Endodermal cell (in vitro differentiated cells): ENCODE measurements at regions not wholly inside any gene's neighbourhood (a gene's known extent, or its start where the extent isn't known, plus 50 kb on each side); places are given as distances from the start of the nearest gene placed in this dataset.

ENCODE experiments used
- DNase-seq: peaks from one replicate; pipeline ENCODE4 v3.0.0-alpha.2; 2017
- H3K27ac ChIP-seq: 2 replicates; pipeline ENCODE4 v1.5.1; 2013; ENCODE audit warnings: mild to moderate bottlenecking, low read depth, low read length, moderate library complexity
- H3K27me3 ChIP-seq: 2 replicates; pipeline ENCODE4 v1.6.1; 2013; ENCODE audit warnings: mild to moderate bottlenecking, low read length, moderate library complexity; ENCODE audit not compliant: insufficient read depth, control insufficient read depth, poor library complexity, severe bottlenecking
- H3K36me3 ChIP-seq: 2 replicates; pipeline ENCODE4 v1.7.0; 2013; ENCODE audit warnings: mild to moderate bottlenecking, low read length, moderate library complexity; ENCODE audit not compliant: control insufficient read depth, insufficient read depth
- H3K4me1 ChIP-seq: one replicate; pipeline ENCODE4 v1.7.0; 2013; ENCODE audit warnings: low read length; ENCODE audit not compliant: control insufficient read depth, insufficient read depth
- H3K4me3 ChIP-seq: 2 replicates; pipeline ENCODE4 v1.5.1; 2013; ENCODE audit warnings: mild to moderate bottlenecking, low read length, moderate library complexity
- H3K9ac ChIP-seq: 2 replicates; pipeline ENCODE4 v1.6.1; 2013; ENCODE audit warnings: mild to moderate bottlenecking, low read length, moderate library complexity; ENCODE audit not compliant: poor library complexity, severe bottlenecking; ENCODE audit errors: extremely low read depth
- H3K9me3 ChIP-seq: 2 replicates; pipeline ENCODE4 v1.6.1; 2013; ENCODE audit warnings: mild to moderate bottlenecking, low read length, moderate library complexity; ENCODE audit not compliant: control insufficient read depth
- H3K27ac Mint-ChIP-seq: 2 replicates; pipeline ENCODE4 v1.8.0; 2020; ENCODE audit warnings: mixed read lengths
- H3K27me3 Mint-ChIP-seq: 2 replicates; pipeline ENCODE4 v1.8.0; 2021; ENCODE audit warnings: mild to moderate bottlenecking, mixed read lengths; ENCODE audit not compliant: insufficient read depth
- H3K36me3 Mint-ChIP-seq: 2 replicates; pipeline ENCODE4 v1.8.0; 2020; ENCODE audit warnings: low read depth, mixed read lengths
- H3K4me1 Mint-ChIP-seq: 2 replicates; pipeline ENCODE4 v1.8.0; 2020; ENCODE audit warnings: mixed read lengths
- H3K4me3 Mint-ChIP-seq: 2 replicates; pipeline ENCODE4 v1.8.0; 2020; ENCODE audit warnings: mild to moderate bottlenecking, moderate library complexity, mixed read lengths
- H3K9me3 Mint-ChIP-seq: 2 replicates; pipeline ENCODE4 v1.8.0; 2020; ENCODE audit warnings: mild to moderate bottlenecking, mixed read lengths
- WGBS, 2 experiments: methylation state at CpG; one replicate each; pipeline versions ENCODE4 v1.1.5 to v1.1.7; 2013; ENCODE audit warnings: missing lambda C conversion rate in 2 of 2, mixed read lengths in 1 of 2; ENCODE audit not compliant: insufficient coverage in 1 of 2, insufficient read length in 1 of 2; 5-methylcytosine and 5-hydroxymethylcytosine counted together
- TF ChIP-seq, protein P1 (sequence below): fragments of 200-600 bp; sonication (generic); conservative IDR thresholded peaks from 2 replicates; pipeline ENCODE4 v1.5.0; 2021; ENCODE audit warnings: antibody characterized with exemption, mild to moderate bottlenecking

DNA sequence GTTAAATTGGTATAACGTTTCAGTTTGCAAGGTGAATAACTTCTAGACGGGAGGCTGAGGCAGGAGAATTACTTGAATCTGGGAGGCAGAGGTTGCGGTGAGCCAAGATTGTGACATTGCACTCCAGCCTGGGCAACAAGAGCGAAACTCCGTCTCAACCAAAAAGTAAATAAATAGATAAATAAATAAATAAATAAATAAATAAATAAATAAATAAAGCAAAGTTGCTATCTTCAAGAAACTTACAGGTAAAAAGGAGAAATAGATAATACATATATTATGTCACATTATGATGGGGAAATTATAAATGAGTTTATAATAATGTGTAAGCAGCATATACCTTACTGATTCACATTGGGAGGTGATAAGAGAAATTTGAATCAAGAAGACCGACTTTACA lies 1966.0 kb downstream of the PCDH7 start:
- H3K9me3 ChIP-seq, result no peaks in the 10 kb centered on the region
- 97% methylated on average over 3 of the region's 6 CpGs; no CpG with 5 or more reads in 1 of the 2 experiments for WGBS, 2 experiments

DNA sequence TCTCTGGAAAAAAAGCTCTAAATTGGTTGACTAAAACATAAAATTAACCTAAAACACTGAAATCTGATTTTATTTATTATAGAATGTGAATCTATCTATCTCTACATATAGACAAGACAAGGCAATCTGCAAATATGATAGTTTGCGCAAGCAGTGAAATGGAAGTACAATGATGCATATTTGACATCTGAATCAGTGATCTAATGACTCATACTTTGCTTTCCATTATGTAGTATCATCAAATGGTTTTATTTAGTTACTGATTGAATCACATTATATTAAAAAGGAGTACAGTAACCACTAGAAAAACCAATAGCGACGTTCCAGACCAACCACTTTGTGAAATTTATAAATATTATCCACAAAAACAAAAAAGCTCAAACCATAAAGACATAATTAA lies 1969.3 kb downstream of the PCDH7 start:
- no peak overlapping the region for H3K27ac Mint-ChIP-seq
- TF ChIP-seq, protein P1, sequence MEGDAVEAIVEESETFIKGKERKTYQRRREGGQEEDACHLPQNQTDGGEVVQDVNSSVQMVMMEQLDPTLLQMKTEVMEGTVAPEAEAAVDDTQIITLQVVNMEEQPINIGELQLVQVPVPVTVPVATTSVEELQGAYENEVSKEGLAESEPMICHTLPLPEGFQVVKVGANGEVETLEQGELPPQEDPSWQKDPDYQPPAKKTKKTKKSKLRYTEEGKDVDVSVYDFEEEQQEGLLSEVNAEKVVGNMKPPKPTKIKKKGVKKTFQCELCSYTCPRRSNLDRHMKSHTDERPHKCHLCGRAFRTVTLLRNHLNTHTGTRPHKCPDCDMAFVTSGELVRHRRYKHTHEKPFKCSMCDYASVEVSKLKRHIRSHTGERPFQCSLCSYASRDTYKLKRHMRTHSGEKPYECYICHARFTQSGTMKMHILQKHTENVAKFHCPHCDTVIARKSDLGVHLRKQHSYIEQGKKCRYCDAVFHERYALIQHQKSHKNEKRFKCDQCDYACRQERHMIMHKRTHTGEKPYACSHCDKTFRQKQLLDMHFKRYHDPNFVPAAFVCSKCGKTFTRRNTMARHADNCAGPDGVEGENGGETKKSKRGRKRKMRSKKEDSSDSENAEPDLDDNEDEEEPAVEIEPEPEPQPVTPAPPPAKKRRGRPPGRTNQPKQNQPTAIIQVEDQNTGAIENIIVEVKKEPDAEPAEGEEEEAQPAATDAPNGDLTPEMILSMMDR, result no peak
- no peak overlapping the region for H3K9ac ChIP-seq
- H3K36me3 Mint-ChIP-seq, result no peaks in the 10 kb centered on the region
- H3K9me3 Mint-ChIP-seq, result no peaks in the 10 kb centered on the region
- H3K4me1 Mint-ChIP-seq, result no peaks in the 10 kb centered on the region
- H3K4me1 ChIP-seq, result no peaks in the 10 kb centered on the region
- H3K36me3 ChIP-seq, result no peaks in the 10 kb centered on the region
- no peak overlapping the region for H3K4me3 ChIP-seq
- H3K27ac ChIP-seq, result no peak overlapping the region
- H3K27me3 Mint-ChIP-seq, result no peaks in the 10 kb centered on the region
- H3K27me3 ChIP-seq, result no peaks in the 10 kb centered on the region
- H3K4me3 Mint-ChIP-seq, result no peak overlapping the region
- 90% methylated on average over 1 of the region's 3 CpGs; no CpG with 5 or more reads in 1 of the 2 experiments for WGBS, 2 experiments
- no peaks in the 10 kb centered on the region for H3K9me3 ChIP-seq
- no peak for DNase-seq

More for the DNA sequence above, 1966.0 kb downstream of the PCDH7 start:
- no peaks in the 10 kb centered on the region for H3K4me1 ChIP-seq
- H3K36me3 Mint-ChIP-seq, result no peaks in the 10 kb centered on the region
- no peak overlapping the region for H3K4me3 Mint-ChIP-seq
- H3K27me3 ChIP-seq, result no peaks in the 10 kb centered on the region
- peaks cover 5% of the 10 kb centered on the region for H3K4me1 Mint-ChIP-seq
- H3K9me3 Mint-ChIP-seq, result no peaks in the 10 kb centered on the region
- no peak for DNase-seq
- TF ChIP-seq, protein P1, result no peak
- H3K9ac ChIP-seq, result no peak overlapping the region
- H3K27me3 Mint-ChIP-seq, result no peaks in the 10 kb centered on the region
- H3K4me3 ChIP-seq, result no peak overlapping the region
- no peak overlapping the region for H3K27ac ChIP-seq
- no peak overlapping the region for H3K27ac Mint-ChIP-seq
- H3K36me3 ChIP-seq, result no peaks in the 10 kb centered on the region

DNA sequence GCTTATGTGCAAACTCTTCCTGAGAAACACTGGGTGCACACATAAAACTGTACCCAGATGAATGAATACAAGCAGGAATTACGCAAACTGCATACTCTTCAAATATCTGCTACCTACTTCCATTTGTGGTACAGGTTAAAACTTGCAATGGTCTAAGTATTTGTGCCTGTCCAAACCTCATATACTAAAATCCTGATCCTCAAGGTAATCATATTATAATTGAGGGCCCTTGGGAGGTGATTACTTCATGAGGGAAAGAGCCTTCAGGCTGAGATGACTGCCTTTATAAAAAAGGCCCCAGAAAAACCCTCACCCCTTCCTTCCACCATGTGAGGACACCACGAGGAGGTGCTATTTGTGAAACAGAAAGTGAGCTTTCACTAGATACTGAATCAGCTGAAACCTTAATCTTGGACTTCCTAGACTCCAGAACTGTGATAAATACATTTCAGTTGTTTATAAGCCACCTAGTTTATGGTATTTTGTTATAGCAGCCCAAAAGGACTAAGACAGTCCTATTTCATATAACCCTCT lies 1977.2 kb downstream of the PCDH7 start:
- no peaks in the 10 kb centered on the region for H3K9me3 ChIP-seq
- H3K27ac Mint-ChIP-seq, result no peak overlapping the region
- no peak for DNase-seq
- H3K27me3 ChIP-seq, result no peaks in the 10 kb centered on the region
- no peak overlapping the region for H3K4me3 Mint-ChIP-seq
- 94% methylated on average over 2 of the region's 2 CpGs; no CpG with 5 or more reads in 1 of the 2 experiments for WGBS, 2 experiments
- no peak overlapping the region for H3K4me3 ChIP-seq
- H3K9me3 Mint-ChIP-seq, result no peaks in the 10 kb centered on the region
- H3K36me3 ChIP-seq, result no peaks in the 10 kb centered on the region
- H3K36me3 Mint-ChIP-seq, result no peaks in the 10 kb centered on the region
- peaks cover 2% of the 10 kb centered on the region for H3K4me1 Mint-ChIP-seq
- no peaks in the 10 kb centered on the region for H3K27me3 Mint-ChIP-seq
- H3K9ac ChIP-seq, result no peak overlapping the region
- H3K27ac ChIP-seq, result no peak overlapping the region
- H3K4me1 ChIP-seq, result no peaks in the 10 kb centered on the region
- TF ChIP-seq, protein P1, result no peak
